Left lung (tissue), 4 donors: ENCODE measurements at regions not wholly inside any gene's neighbourhood (a gene's known extent, or its start where the extent isn't known, plus 50 kb on each side); places are given as distances from the start of the nearest gene placed in this dataset.
A peak's percentile ranks its signal among the peaks of the same experiment; 100 is the strongest.

ENCODE experiments used
- ATAC-seq: fragments of 200-7000 bp; cut with Tn5 transposase; one replicate; pipeline ENCODE4 v1.9.1; 2020; ENCODE audit warnings: moderate library complexity
- DNase-seq, 4 donors: peaks; one replicate each; pipeline ENCODE4 v3.0.0-alpha.2; 2013 to 2020
- H3K27ac ChIP-seq, 2 donors: fragments of 200-600 bp; sonication (generic) in 1 of 2; one replicate each; pipeline versions ENCODE4 v1.5.0 to v1.8.0; 2020 to 2021
- H3K27me3 ChIP-seq, 2 donors: fragments of 200-600 bp; sonication (generic) in 1 of 2; one replicate each; pipeline versions ENCODE4 v1.5.0 to v1.8.0; 2020 to 2021
- H3K36me3 ChIP-seq, 2 donors: fragments of 200-600 bp; sonication (generic) in 1 of 2; one replicate each; pipeline versions ENCODE4 v1.5.0 to v1.8.0; 2020 to 2021
- H3K4me1 ChIP-seq, 2 donors: fragments of 200-600 bp; one replicate each; pipeline ENCODE4 v1.8.0; 2021
- H3K4me3 ChIP-seq, 2 donors: fragments of 200-600 bp; sonication (generic) in 1 of 2; one replicate each; pipeline versions ENCODE4 v1.5.0 to v1.8.0; 2020 to 2021; ENCODE audit warnings: mild to moderate bottlenecking in 1 of 2
- H3K9me3 ChIP-seq, 2 donors: fragments of 200-600 bp; sonication (generic) in 1 of 2; one replicate each; pipeline versions ENCODE4 v1.5.0 to v1.8.0; 2020 to 2021
- CTCF ChIP-seq, 2 donors: fragments of 200-600 bp; sonication (generic) in 1 of 2; IDR thresholded peaks; one replicate each; pipeline versions ENCODE4 v1.5.0 to v1.8.0; 2021; ENCODE audit warnings: antibody characterized with exemption in 2 of 2
- intact Hi-C, 2 donors: fragments of 100-400 bp; cut with DNase I; formaldehyde crosslinking; loops; one replicate each; pipeline versions ENCODE4 v1.11.2 to v1.14.2; 2022
- donor health status: DM: no; HTN: yes; CAD: no.
- donor health status: DM: no; HTN: no; CAD: no.

GRCh38 chr1:5570931-5571330 is 421.3 kb downstream of the NPHP4 start:
- ATAC-seq, result peak; percentile 44
- no peak for DNase-seq
- H3K9me3 ChIP-seq, result peaks cover 0 to 20% of the 10 kb centered on the region in 2 donors
- H3K27ac ChIP-seq, result no peak overlapping the region
- TF ChIP-seq CTCF (IDR thresholded peaks at IDR 0.05), result no peak
- no peaks in the 10 kb centered on the region for H3K4me1 ChIP-seq
- peaks cover 0 to 7% of the 10 kb centered on the region in 2 donors for H3K27me3 ChIP-seq
- intact Hi-C loops, result no loop called here
- no peak overlapping the region for H3K4me3 ChIP-seq
- no peaks in the 10 kb centered on the region for H3K36me3 ChIP-seq

GRCh38 chr1:5568321-5568720 is 423.9 kb downstream of the NPHP4 start:
- intact Hi-C loops, result no loop called here
- no peak for DNase-seq

GRCh38 chr1:5567839-5568238 is 424.4 kb downstream of the NPHP4 start:
- intact Hi-C loops, result no loop called here
- Histone ChIP-seq H3K4me1 (no peaks in the 10 kb centered on the region), H3K9me3 (peaks cover 0 to 20% of the 10 kb centered on the region in 2 donors), H3K36me3 (no peaks in the 10 kb centered on the region), H3K27me3 (peaks cover 0 to 4% of the 10 kb centered on the region in 2 donors), H3K4me3 (no peak overlapping the region), H3K27ac (no peak overlapping the region)
- ATAC-seq (no peak), DNase-seq (no peak)
- no peak for TF ChIP-seq CTCF (IDR thresholded peaks at IDR 0.05)

More at GRCh38 chr1:5568321-5568720, 423.9 kb downstream of the NPHP4 start:
- no peak for ATAC-seq
- Histone ChIP-seq H3K36me3 (no peaks in the 10 kb centered on the region), H3K4me1 (no peaks in the 10 kb centered on the region), H3K4me3 (no peak overlapping the region), H3K9me3 (peaks cover 0 to 20% of the 10 kb centered on the region in 2 donors), H3K27ac (no peak overlapping the region), H3K27me3 (peaks cover 0 to 4% of the 10 kb centered on the region in 2 donors)
- TF ChIP-seq CTCF (IDR thresholded peaks at IDR 0.05), result no peak

- H3K36me3 ChIP-seq, result no peaks in the 10 kb centered on the region
- H3K27ac ChIP-seq, result no peak overlapping the region
- H3K4me3 ChIP-seq, result no peak overlapping the region
- ATAC-seq (no peak), DNase-seq (no peak)
- no peaks in the 10 kb centered on the region for H3K4me1 ChIP-seq
- intact Hi-C loops, result no loop called here
- peaks cover 0 to 4% of the 10 kb centered on the region in 2 donors for H3K27me3 ChIP-seq
- no peak for TF ChIP-seq CTCF (IDR thresholded peaks at IDR 0.05)
- peaks cover 0 to 20% of the 10 kb centered on the region in 2 donors for H3K9me3 ChIP-seq
Measured at GRCh38 chr1:5566924-5567323, 425.3 kb downstream of the NPHP4 start.

- no peak for ATAC-seq
- no peaks in the 10 kb centered on the region for H3K4me1 ChIP-seq
- no peak for TF ChIP-seq CTCF (IDR thresholded peaks at IDR 0.05)
- no peak overlapping the region for H3K4me3 ChIP-seq
- no peaks in the 10 kb centered on the region for H3K36me3 ChIP-seq
- H3K9me3 ChIP-seq, result peaks cover 0 to 15% of the 10 kb centered on the region in 2 donors
- H3K27ac ChIP-seq, result no peak overlapping the region
- peaks cover 0 to 4% of the 10 kb centered on the region in 2 donors for H3K27me3 ChIP-seq
- intact Hi-C loops, result no loop called here
- DNase-seq, result no peak
Measured at GRCh38 chr1:5565281-5566125, 426.7 kb downstream of the NPHP4 start.
